Right cardiac atrium (tissue), 5 donors: ENCODE measurements at regions not wholly inside any gene's neighbourhood (a gene's known extent, or its start where the extent isn't known, plus 50 kb on each side); places are given as distances from the start of the nearest gene placed in this dataset.
A peak's percentile ranks its signal among the peaks of the same experiment; 100 is the strongest.
"Not testable (repeated sequence)": the region's sequence is repeated elsewhere in the genome, so short reads cannot be mapped to it uniquely, and the experiment has no call there.

Source experiments
- ATAC-seq, 2 donors: fragments of 200-7000 bp; cut with Tn5 transposase; one replicate each; pipeline versions ENCODE4 v1.8.0 to v1.9.1; 2020; ENCODE audit warnings: moderate library complexity in 2 of 2, mild to moderate bottlenecking in 1 of 2
- DNase-seq, 3 donors: peaks; one replicate each; pipeline ENCODE4 v3.0.0-alpha.2; 2020
- H3K27ac ChIP-seq: one replicate; pipeline ENCODE4 v1.5.1; 2013; ENCODE audit warnings: mild to moderate bottlenecking, low read length, control low read depth, moderate library complexity
- H3K27me3 ChIP-seq: one replicate; pipeline ENCODE4 v1.6.1; 2013; ENCODE audit not compliant: control insufficient read depth, insufficient read depth
- H3K4me1 ChIP-seq: one replicate; pipeline ENCODE4 v1.6.1; 2013; ENCODE audit warnings: low read length; ENCODE audit not compliant: control insufficient read depth, insufficient read depth
- H3K4me3 ChIP-seq: one replicate; pipeline ENCODE4 v1.5.1; 2013; ENCODE audit warnings: low read length, control low read depth
- H3K9me3 ChIP-seq: one replicate; pipeline ENCODE4 v1.6.1; 2013; ENCODE audit warnings: low read length; ENCODE audit not compliant: control insufficient read depth
- WGBS: extraction: QIAGEN DNeasy Blood & Tissue Kit; methylation state at CpG from one replicate; pipeline ENCODE4 v1.1.7; 2013; 5-methylcytosine and 5-hydroxymethylcytosine counted together
- intact Hi-C, 4 donors: fragments of 100-400 bp; cut with DNase I; formaldehyde crosslinking; loops; one replicate each; pipeline versions ENCODE4 v1.11.0 to v1.14.0; 2022 to 2023
- donor health status: healthy with polysubstance abuse.
- donor health status: DM: no; HTN: yes; CAD: no.
- donor health status: DM: no; HTN: no; CAD: no.
- donor health status: DM: no; HTN: yes; CAD: no; lungs with severe emphysema.
- donor health status: DM: yes; HTN: yes; CAD: no.

- Histone ChIP-seq H3K4me1 (peaks cover 2% of the 10 kb centered on the region), H3K4me3 (no peak overlapping the region), H3K9me3 (no peaks in the 10 kb centered on the region), H3K27me3 (no peaks in the 10 kb centered on the region), H3K27ac (no peak overlapping the region)
- no peak for DNase-seq
- no peak for ATAC-seq
- intact Hi-C loops = no loop called here
- 90% methylated on average over 3 of the region's 3 CpGs for WGBS
These were observed 254.6 kb downstream of the C12orf75 start for GRCh38 chr12:105585107-105585506.

- H3K27ac ChIP-seq = peak overlapping the region; percentile 57
- H3K4me3 ChIP-seq = no peak overlapping the region
- intact Hi-C loops = no loop called here
- H3K9me3 ChIP-seq = no peaks in the 10 kb centered on the region
- H3K27me3 ChIP-seq = no peaks in the 10 kb centered on the region
- peaks cover 2% of the 10 kb centered on the region for H3K4me1 ChIP-seq
- WGBS = 56% methylated on average over 5 of the region's 5 CpGs
- DNase-seq (peak in 1 of 3 donors; percentile 61), ATAC-seq (peak; percentile 76 to 93)
These were observed 256.7 kb downstream of the C12orf75 start for GRCh38 chr12:105587237-105587636.

DNA sequence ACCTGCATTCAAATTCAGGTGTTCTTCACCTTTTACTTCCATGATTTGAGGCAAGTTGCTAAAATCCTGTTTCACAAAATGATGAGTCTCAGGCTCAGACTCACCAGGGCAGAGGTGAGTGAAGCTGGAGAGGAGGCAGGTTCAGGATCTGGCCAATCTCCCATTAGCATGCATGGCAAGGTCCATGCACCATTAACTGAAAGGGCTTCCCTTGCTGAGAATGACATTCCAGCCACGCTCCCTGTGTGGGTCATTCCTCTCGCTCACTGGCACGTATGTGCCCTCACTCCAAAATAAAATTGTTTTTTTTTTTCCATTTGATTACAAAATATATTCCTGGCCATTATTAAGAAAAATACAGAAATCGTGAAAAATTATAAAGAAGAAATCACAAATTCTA, 257.6 kb downstream of the C12orf75 start:
- Histone ChIP-seq H3K9me3 (no peaks in the 10 kb centered on the region), H3K4me1 (peaks cover 2% of the 10 kb centered on the region), H3K27me3 (no peaks in the 10 kb centered on the region), H3K27ac (no peak overlapping the region), H3K4me3 (no peak overlapping the region)
- 89% methylated on average over 4 of the region's 4 CpGs for WGBS
- ATAC-seq (no peak), DNase-seq (no peak)
- intact Hi-C loops = no loop called here

DNA sequence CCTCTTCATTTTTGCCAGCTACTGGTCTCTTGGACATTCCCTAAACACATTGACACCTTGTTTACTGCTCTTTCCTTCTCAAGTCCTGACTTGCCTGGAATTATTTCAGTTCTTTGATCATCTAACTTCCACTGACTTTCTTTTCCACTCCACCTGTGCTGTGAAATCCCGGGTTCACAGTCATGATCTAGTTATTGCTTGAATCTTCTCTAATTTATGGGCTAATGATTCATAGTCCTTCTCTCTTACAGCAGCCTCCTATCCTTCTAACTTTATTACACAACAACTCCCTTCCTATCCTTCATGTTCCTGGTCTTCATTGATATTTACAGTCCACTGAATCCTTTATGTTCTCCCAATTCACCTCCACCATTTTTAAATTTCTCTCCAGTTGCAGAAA, 260.1 kb downstream of the C12orf75 start:
- no peak overlapping the region for H3K27ac ChIP-seq
- ATAC-seq = no peak
- intact Hi-C loops = no loop called here
- WGBS = 84% methylated on average over 1 of the region's 1 CpG
- no peaks in the 10 kb centered on the region for H3K27me3 ChIP-seq
- no peak overlapping the region for H3K4me3 ChIP-seq
- DNase-seq = no peak
- peaks cover 2% of the 10 kb centered on the region for H3K4me1 ChIP-seq
- no peaks in the 10 kb centered on the region for H3K9me3 ChIP-seq

DNA sequence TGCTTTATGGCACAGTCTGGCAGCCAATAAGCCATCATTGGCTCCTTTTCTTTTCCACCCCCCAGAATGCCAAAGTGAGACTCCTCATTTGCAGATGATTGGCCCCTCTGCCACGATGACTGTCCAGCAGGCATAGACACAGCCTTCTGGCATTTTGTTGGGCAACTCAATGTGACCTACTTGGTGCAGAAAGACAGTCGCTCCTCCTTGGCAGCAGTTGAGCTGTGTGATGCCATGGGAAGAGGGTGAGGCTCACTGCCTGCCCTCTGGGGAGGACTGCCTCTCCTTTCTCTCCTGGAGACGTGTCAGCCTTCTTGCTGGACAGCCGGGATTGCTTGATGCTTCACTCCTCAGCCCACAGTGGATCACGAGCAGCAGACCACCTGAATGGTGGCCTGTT, 264.9 kb downstream of the C12orf75 start:
- intact Hi-C loops = no loop called here
- Histone ChIP-seq H3K4me1 (no peaks in the 10 kb centered on the region), H3K27me3 (no peaks in the 10 kb centered on the region), H3K27ac (no peak overlapping the region), H3K9me3 (no peaks in the 10 kb centered on the region), H3K4me3 (no peak overlapping the region)
- ATAC-seq (peak in 1 of 2 donors; percentile 14), DNase-seq (no peak)
- WGBS = 87% methylated on average over 5 of the region's 5 CpGs

GRCh38 chr12:105596731-105597130, 266.2 kb downstream of the C12orf75 start:
- Histone ChIP-seq H3K27me3 (no peaks in the 10 kb centered on the region), H3K9me3 (no peaks in the 10 kb centered on the region), H3K4me1 (no peaks in the 10 kb centered on the region), H3K4me3 (no peak overlapping the region), H3K27ac (no peak overlapping the region)
- DNase-seq (no peak), ATAC-seq (no peak)
- intact Hi-C loops = no loop called here
- WGBS = 73% methylated on average over 2 of the region's 2 CpGs

GRCh38 chr12:105598031-105598430, 267.5 kb downstream of the C12orf75 start:
- intact Hi-C loops = no loop called here
- no peak for ATAC-seq
- H3K27me3 ChIP-seq = no peaks in the 10 kb centered on the region
- DNase-seq = no peak
- WGBS = 93% methylated on average over 4 of the region's 4 CpGs
- no peak overlapping the region for H3K27ac ChIP-seq
- H3K4me3 ChIP-seq = no peak overlapping the region
- no peaks in the 10 kb centered on the region for H3K4me1 ChIP-seq
- H3K9me3 ChIP-seq = no peaks in the 10 kb centered on the region

- H3K4me3 ChIP-seq = no peak overlapping the region
- no peak overlapping the region for H3K27ac ChIP-seq
- intact Hi-C loops = no loop called here
- H3K4me1 ChIP-seq = no peaks in the 10 kb centered on the region
- WGBS = 55% methylated on average over 2 of the region's 2 CpGs
- DNase-seq (no peak), ATAC-seq (no peak)
- H3K9me3 ChIP-seq = no peaks in the 10 kb centered on the region
- no peaks in the 10 kb centered on the region for H3K27me3 ChIP-seq
These were observed 270.5 kb downstream of the C12orf75 start for GRCh38 chr12:105600911-105601545.

- H3K4me1 ChIP-seq, H3K4me3 ChIP-seq, H3K27ac ChIP-seq, H3K9me3 ChIP-seq, H3K27me3 ChIP-seq, DNase-seq, ATAC-seq, intact Hi-C loops: not testable (repeated sequence)
- WGBS = 75% methylated on average over 5 of the region's 5 CpGs
These were observed 271.8 kb downstream of the C12orf75 start for GRCh38 chr12:105602312-105602711.

GRCh38 chr12:105604281-105604680, 273.8 kb downstream of the C12orf75 start:
- DNase-seq, ATAC-seq: not testable (repeated sequence)
- WGBS = 56% methylated on average over 3 of the region's 3 CpGs

GRCh38 chr12:105606613-105607012, 276.1 kb downstream of the C12orf75 start:
- H3K4me1 ChIP-seq, H3K9me3 ChIP-seq, DNase-seq, H3K27ac ChIP-seq, intact Hi-C loops, H3K27me3 ChIP-seq, ATAC-seq, H3K4me3 ChIP-seq: not testable (repeated sequence)
- WGBS = 97% methylated on average over 1 of the region's 1 CpG

More at GRCh38 chr12:105604281-105604680, 273.8 kb downstream of the C12orf75 start:
- H3K9me3 ChIP-seq, intact Hi-C loops, H3K4me1 ChIP-seq, H3K27ac ChIP-seq, H3K27me3 ChIP-seq, H3K4me3 ChIP-seq: not testable (repeated sequence)

- 94% methylated on average over 3 of the region's 3 CpGs for WGBS
- H3K27ac ChIP-seq, H3K4me1 ChIP-seq, DNase-seq, H3K4me3 ChIP-seq, H3K9me3 ChIP-seq, ATAC-seq, intact Hi-C loops, H3K27me3 ChIP-seq: not testable (repeated sequence)
These were observed 278.5 kb downstream of the C12orf75 start for GRCh38 chr12:105609001-105609400.
